Right lobe of liver (tissue), 4 donors: ENCODE measurements at regions not wholly inside any gene's neighbourhood (a gene's known extent, or its start where the extent isn't known, plus 50 kb on each side); places are given as distances from the start of the nearest gene placed in this dataset.

ENCODE experiments used
- CTCF ChIP-seq, 4 donors: fragments of 200-600 bp in 3 of 4; fragments of 450-650 bp in 1 of 4; IDR thresholded peaks; one replicate each; pipeline versions ENCODE4 v1.5.1 to v1.8.0; 2016 to 2022; ENCODE audit warnings: antibody characterized with exemption in 4 of 4, mild to moderate bottlenecking in 2 of 4
- POLR2A ChIP-seq: fragments of 450-650 bp; IDR thresholded peaks from one replicate; pipeline ENCODE4 v1.6.1; 2017; ENCODE audit warnings: antibody characterized with exemption, mild to moderate bottlenecking
- donor health status: DM: no; HTN: no; CAD: no.
- donor health status: DM: no; HTN: no; CAD: no.
- donor health status: DM: no; HTN: yes; CAD: no.

- TF ChIP-seq CTCF (IDR thresholded peaks at IDR 0.05): no peak
- no peak for TF ChIP-seq POLR2A
Measured at GRCh38 chr16:5647051-5647450, 549.5 kb upstream of the EEF2KMT start.
